GM21529 (cell line): ENCODE measurements at regions not wholly inside any gene's neighbourhood (a gene's known extent, or its start where the extent isn't known, plus 50 kb on each side); places are given as distances from the start of the nearest gene placed in this dataset.
"Not testable (repeated sequence)": the region's sequence is repeated elsewhere in the genome, so short reads cannot be mapped to it uniquely, and the experiment has no call there.

Experiments
- ATAC-seq: cut with Tn5 transposase; IDR thresholded peaks from one replicate; pipeline ENCODE4 v1.9.1; 2021; ENCODE audit not compliant: unreplicated experiment

GRCh38 chr7:75201606-75202079, 109.3 kb downstream of the GTF2IRD2B start:
- not testable (repeated sequence) for ATAC-seq

- ATAC-seq: not testable (repeated sequence)
Measured at GRCh38 chr7:75205367-75206085, 113.1 kb downstream of the GTF2IRD2B start.

- not testable (repeated sequence) for ATAC-seq
Measured at GRCh38 chr7:75215460-75215859, 123.1 kb downstream of the GTF2IRD2B start.

GRCh38 chr7:75216963-75217362, 124.6 kb downstream of the GTF2IRD2B start:
- not testable (repeated sequence) for ATAC-seq

GRCh38 chr7:75226102-75226501, 133.7 kb downstream of the GTF2IRD2B start:
- not testable (repeated sequence) for ATAC-seq

- not testable (repeated sequence) for ATAC-seq
Measured at GRCh38 chr7:75229558-75229957, 137.2 kb downstream of the GTF2IRD2B start.

GRCh38 chr7:75230558-75230957, 138.2 kb downstream of the GTF2IRD2B start:
- ATAC-seq: not testable (repeated sequence)

GRCh38 chr7:75235092-75235826, 142.9 kb downstream of the GTF2IRD2B start:
- not testable (repeated sequence) for ATAC-seq

GRCh38 chr7:75235827-75236167, 143.4 kb downstream of the GTF2IRD2B start:
- ATAC-seq: not testable (repeated sequence)

GRCh38 chr7:75237255-75238187, 145.1 kb downstream of the GTF2IRD2B start:
- peak; percentile 88 for ATAC-seq

GRCh38 chr7:75238309-75238708, 145.9 kb downstream of the GTF2IRD2B start:
- not testable (repeated sequence) for ATAC-seq

GRCh38 chr7:75243638-75244037, 151.2 kb downstream of the GTF2IRD2B start:
- not testable (repeated sequence) for ATAC-seq

GRCh38 chr7:75248216-75248615, 147.2 kb upstream of the TRIM73 start:
- not testable (repeated sequence) for ATAC-seq

GRCh38 chr7:75254238-75254637, 141.2 kb upstream of the TRIM73 start:
- ATAC-seq: not testable (repeated sequence)

GRCh38 chr7:75257442-75257841, 138.0 kb upstream of the TRIM73 start:
- ATAC-seq: not testable (repeated sequence)

- not testable (repeated sequence) for ATAC-seq
Measured at GRCh38 chr7:75259454-75260003, 135.9 kb upstream of the TRIM73 start.

GRCh38 chr7:75261660-75262059, 133.8 kb upstream of the TRIM73 start:
- ATAC-seq: not testable (repeated sequence)

GRCh38 chr7:75268158-75268557, 127.3 kb upstream of the TRIM73 start:
- not testable (repeated sequence) for ATAC-seq

GRCh38 chr7:75269159-75269558, 126.3 kb upstream of the TRIM73 start:
- not testable (repeated sequence) for ATAC-seq

- not testable (repeated sequence) for ATAC-seq
Measured at GRCh38 chr7:75274114-75274513, 121.3 kb upstream of the TRIM73 start.
